ENCODE measurements at regions not wholly inside any gene's neighbourhood (a gene's known extent, or its start where the extent isn't known, plus 50 kb on each side); places are given as distances from the start of the nearest gene placed in this dataset.

- H3K27ac Mint-ChIP-seq: no peak overlapping the region
- no peak overlapping the region for H3K56ac ChIP-seq (ENCODE audit: insufficient read length, low read depth, low read length)
Observed at GRCh38 chr14:80383223-80383622, 171.9 kb upstream of the DIO2 start.

More at GRCh38 chr14:80383223-80383622, 171.9 kb upstream of the DIO2 start:
- H3K79me1 ChIP-seq (ENCODE audit: insufficient read depth, low read depth, low read length, poor library complexity, severe bottlenecking): no peaks in the 10 kb centered on the region
- H4K5ac ChIP-seq (ENCODE audit: insufficient read length, low read depth, low read length): no peak overlapping the region
- no peak overlapping the region for H2AFZ ChIP-seq (ENCODE audit: low read length)
- DNase-seq: no peak
- H3K9me3 ChIP-seq (ENCODE audit: control insufficient read depth, low read depth, low read length): no peaks in the 10 kb centered on the region
- H3K9ac ChIP-seq (ENCODE audit: extremely low read depth, insufficient read length, low read length): no peak overlapping the region
- no peak overlapping the region for H2BK5ac ChIP-seq (ENCODE audit: insufficient read length, low read length)
- no peak overlapping the region for H3K23ac ChIP-seq (ENCODE audit: insufficient read length, low read depth, low read length)
- no peaks in the 10 kb centered on the region for H3K4me1 ChIP-seq (ENCODE audit: insufficient read depth, low read length)
- Mint-ChIP-seq H3K4me3 (no peak overlapping the region), H3K4me1 (0 out of 4 replicates have a peak, but pooled peaks cover 0 to 5% of the 10 kb centered on the region in 2 experiments), H3K36me3 (ENCODE audit: insufficient read depth in 1 of 3, low read depth in 3 of 3) (no peaks in the 10 kb centered on the region), H3K9me3 (no peaks in the 10 kb centered on the region), H3K27me3 (ENCODE audit: low read depth) (no peaks in the 10 kb centered on the region)
- no peak overlapping the region for H3K4ac ChIP-seq (ENCODE audit: low read depth, low read length)
- no peaks in the 10 kb centered on the region for H4K20me1 ChIP-seq (ENCODE audit: control insufficient read depth, insufficient read depth, insufficient read length)
- no peak for TF ChIP-seq CTCF (conservative IDR thresholded peaks at IDR 0.05)
- no peak overlapping the region for H3T11ph ChIP-seq (ENCODE audit: low read length)
- no peaks in the 10 kb centered on the region for H3K79me2 ChIP-seq (ENCODE audit: insufficient read depth, low read length)
- H2BK15ac ChIP-seq (ENCODE audit: low read depth, low read length): no peak overlapping the region
- H2BK12ac ChIP-seq (ENCODE audit: insufficient read length, low read depth, low read length): no peak overlapping the region
- no peak overlapping the region for H3K4me2 ChIP-seq (ENCODE audit: insufficient read depth, insufficient read length, low read length)
- H4K91ac ChIP-seq (ENCODE audit: insufficient read length, low read depth, low read length): no peak overlapping the region
- no peaks in the 10 kb centered on the region for H3K27me3 ChIP-seq (ENCODE audit: insufficient read depth, low read length)
- no peak overlapping the region for H2BK20ac ChIP-seq (ENCODE audit: low read depth, low read length, poor library complexity, severe bottlenecking)
- no CpG with 5 or more reads among the region's 1 CpG for WGBS (ENCODE audit: extremely low coverage, insufficient read length, low lambda C conversion rate)
- H4K8ac ChIP-seq (replicated peaks; ENCODE audit: insufficient read length, low read depth, low read length): no peak overlapping the region
- H2AK5ac ChIP-seq (ENCODE audit: insufficient read length, low read length): no peak overlapping the region
- H3K18ac ChIP-seq (ENCODE audit: insufficient read length, low read depth, low read length): no peak overlapping the region
- H3K23me2 ChIP-seq (ENCODE audit: insufficient read length, low read depth, low read length, poor library complexity, severe bottlenecking): no peaks in the 10 kb centered on the region
- H3K14ac ChIP-seq (ENCODE audit: insufficient read depth, low read length): no peak overlapping the region
- H2BK120ac ChIP-seq (ENCODE audit: low read depth, low read length, poor library complexity, severe bottlenecking): no peak overlapping the region
- no peak overlapping the region for H3K27ac ChIP-seq (ENCODE audit: insufficient read length, low read depth, low read length)

Measured in H9 (cell line).